ENCODE measurements at regions not wholly inside any gene's neighbourhood (a gene's known extent, or its start where the extent isn't known, plus 50 kb on each side); places are given as distances from the start of the nearest gene placed in this dataset.

GRCh38 chr3:73326396-73326795 is 264.9 kb downstream of the EBLN2 start:
- Mint-ChIP-seq H3K27ac (ENCODE audit: unreplicated experiment) (no peak overlapping the region), H3K36me3 (ENCODE audit: insufficient read depth, unreplicated experiment) (no peaks in the 10 kb centered on the region), H3K4me3 (ENCODE audit: unreplicated experiment) (no peak overlapping the region), H3K27me3 (ENCODE audit: insufficient read depth, unreplicated experiment) (no peaks in the 10 kb centered on the region), H3K4me1 (ENCODE audit: low read depth, unreplicated experiment) (no peaks in the 10 kb centered on the region), H3K9me3 (ENCODE audit: unreplicated experiment) (no peaks in the 10 kb centered on the region)
- Histone ChIP-seq H3K4me3 (ENCODE audit: low read depth, low read length) (no peak overlapping the region), H3K27me3 (replicated peaks; ENCODE audit: control insufficient read depth, insufficient read depth, low read length) (no peaks in the 10 kb centered on the region), H3K9me3 (no peaks in the 10 kb centered on the region), H3K36me3 (ENCODE audit: control insufficient read depth, insufficient read depth, low read length) (no peaks in the 10 kb centered on the region), H3K4me1 (no peaks in the 10 kb centered on the region)
- no TSS peak for BruUV-seq (replicated peaks)
- ChIA-PET POLR2A (no interaction called here), CTCF (no interaction called here)
- no peak for TF ChIP-seq CTCF (IDR thresholded peaks at IDR 0.05; ENCODE audit: insufficient read depth in 1 of 2, low read depth in 1 of 2, low read length in 1 of 2, severe bottlenecking in 1 of 2, unreplicated experiment in 1 of 2)
- DNase-seq, result no peak
- intact Hi-C loops (cut with micrococcal nuclease; ENCODE audit: unreplicated experiment), result no loop called here

DNA sequence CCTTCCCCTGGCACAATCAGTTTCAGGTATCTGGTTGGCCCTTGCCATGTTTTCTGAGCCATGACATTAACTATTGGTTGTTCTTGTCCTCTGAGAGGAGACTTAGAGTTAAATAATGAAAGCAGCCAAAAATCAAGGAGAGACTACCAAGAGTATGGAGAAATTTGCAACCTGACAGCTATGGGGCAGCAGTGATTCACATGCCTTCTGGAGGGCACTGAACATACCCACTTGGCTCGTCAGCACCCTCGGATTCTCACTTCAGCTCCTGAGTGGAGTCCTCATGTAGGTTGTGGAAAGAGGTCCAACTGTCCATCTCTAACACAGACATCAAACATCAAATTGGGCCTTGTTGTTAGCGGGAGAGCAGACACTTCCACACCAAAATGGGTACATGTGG is 265.6 kb downstream of the EBLN2 start:
- BruUV-seq (replicated peaks), result no TSS peak
- no peak for TF ChIP-seq CTCF (IDR thresholded peaks at IDR 0.05; ENCODE audit: insufficient read depth in 1 of 2, low read depth in 1 of 2, low read length in 1 of 2, severe bottlenecking in 1 of 2, unreplicated experiment in 1 of 2)
- ChIA-PET POLR2A (no interaction called here), CTCF (no interaction called here)
- H3K4me1 Mint-ChIP-seq (ENCODE audit: low read depth, unreplicated experiment), result no peaks in the 10 kb centered on the region
- no peaks in the 10 kb centered on the region for H3K27me3 ChIP-seq (replicated peaks; ENCODE audit: control insufficient read depth, insufficient read depth, low read length)
- H3K36me3 ChIP-seq (ENCODE audit: control insufficient read depth, insufficient read depth, low read length), result no peaks in the 10 kb centered on the region
- H3K9me3 Mint-ChIP-seq (ENCODE audit: unreplicated experiment), result no peaks in the 10 kb centered on the region
- H3K27ac Mint-ChIP-seq (ENCODE audit: unreplicated experiment), result no peak overlapping the region
- H3K9me3 ChIP-seq, result no peaks in the 10 kb centered on the region
- H3K27me3 Mint-ChIP-seq (ENCODE audit: insufficient read depth, unreplicated experiment), result no peaks in the 10 kb centered on the region
- no peaks in the 10 kb centered on the region for H3K36me3 Mint-ChIP-seq (ENCODE audit: insufficient read depth, unreplicated experiment)
- no peaks in the 10 kb centered on the region for H3K4me1 ChIP-seq
- intact Hi-C loops (cut with micrococcal nuclease; ENCODE audit: unreplicated experiment), result no loop called here
- H3K4me3 ChIP-seq (ENCODE audit: low read depth, low read length), result no peak overlapping the region
- DNase-seq, result no peak
- H3K4me3 Mint-ChIP-seq (ENCODE audit: unreplicated experiment), result no peak overlapping the region

Measured in Caco-2 (cell line).